ENCODE measurements at regions not wholly inside any gene's neighbourhood (a gene's known extent, or its start where the extent isn't known, plus 50 kb on each side); places are given as distances from the start of the nearest gene placed in this dataset.
A peak's percentile ranks its signal among the peaks of the same experiment; 100 is the strongest.

GRCh38 chr7:41538810-41539724 is 163.8 kb downstream of the INHBA start:
- Histone ChIP-seq H3K27me3 (no peaks in the 10 kb centered on the region), H3K36me3 (no peaks in the 10 kb centered on the region), H3K4me3 (no peak overlapping the region), H3K27ac (no peak overlapping the region), H3K4me1 (no peaks in the 10 kb centered on the region), H3K9me3 (no peaks in the 10 kb centered on the region)
- WGBS, 5 donors = 44 to 58% (median 46%) methylated on average over 8 of the region's 8 CpGs
- TF ChIP-seq POLR2A (IDR thresholded peaks at IDR 0.05) (no peak), EP300 (IDR thresholded peaks at IDR 0.05) (no peak), POLR2AphosphoS5 (IDR thresholded peaks at IDR 0.05) (no peak), CTCF (IDR thresholded peaks at IDR 0.05) (no peak)
- intact Hi-C loops (cut with DNase I; ENCODE audit: low total_unique reads) = no loop called here
- DNase-seq = no peak

- DNase-seq = peak in 1 of 2 donors; percentile 38
- no peak overlapping the region for H3K27ac ChIP-seq
- H3K36me3 ChIP-seq = no peaks in the 10 kb centered on the region
- TF ChIP-seq CTCF (IDR thresholded peaks at IDR 0.05) (no peak), POLR2AphosphoS5 (IDR thresholded peaks at IDR 0.05) (no peak), EP300 (IDR thresholded peaks at IDR 0.05) (no peak), POLR2A (IDR thresholded peaks at IDR 0.05) (no peak)
- intact Hi-C loops (cut with DNase I; ENCODE audit: low total_unique reads) = no loop called here
- WGBS, 5 donors = 79 to 88% (median 84%) methylated on average over 9 of the region's 9 CpGs
- no peaks in the 10 kb centered on the region for H3K27me3 ChIP-seq
- H3K4me3 ChIP-seq = no peak overlapping the region
- no peaks in the 10 kb centered on the region for H3K9me3 ChIP-seq
- H3K4me1 ChIP-seq = no peaks in the 10 kb centered on the region
Measured at GRCh38 chr7:41536873-41537665, 165.8 kb downstream of the INHBA start.

DNA sequence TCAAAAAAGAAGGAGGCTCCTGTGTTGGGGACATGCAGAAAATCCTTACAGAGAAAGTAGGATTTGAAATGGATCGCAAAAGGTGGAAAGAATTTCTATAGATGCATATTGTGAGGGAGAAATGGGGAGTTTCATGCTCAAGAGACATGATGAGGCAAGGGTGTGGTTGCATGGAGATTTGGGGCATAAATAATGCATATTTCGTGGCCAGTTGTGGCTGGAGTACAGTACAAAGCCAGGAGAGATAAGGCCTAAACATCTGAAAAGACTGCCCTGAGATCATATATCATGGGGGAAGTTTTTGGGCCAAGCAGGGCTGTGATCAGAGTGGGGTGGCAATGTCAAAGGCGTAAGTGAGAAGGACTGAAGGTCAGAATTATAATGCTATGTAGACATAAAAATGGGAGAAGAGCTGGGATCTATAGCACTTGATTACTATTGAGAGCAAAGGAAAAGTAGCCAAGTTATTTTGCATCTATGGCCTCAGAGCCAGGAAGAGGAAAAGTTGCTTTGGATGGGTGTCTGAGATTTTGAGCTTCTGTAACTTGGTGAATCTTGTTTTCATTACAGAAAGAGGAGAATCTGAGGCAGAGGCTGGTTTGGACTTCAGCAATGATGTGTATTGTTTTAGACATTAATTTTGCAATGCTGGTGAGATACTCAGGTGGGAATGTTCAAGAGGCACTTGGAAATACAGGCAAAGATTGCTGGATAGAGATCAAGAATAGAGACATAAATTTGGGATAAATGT is 166.6 kb downstream of the INHBA start:
- no peak for DNase-seq
- TF ChIP-seq POLR2AphosphoS5 (IDR thresholded peaks at IDR 0.05) = no peak
- no peak for TF ChIP-seq EP300 (IDR thresholded peaks at IDR 0.05)
- no peak for TF ChIP-seq CTCF (IDR thresholded peaks at IDR 0.05)
- no peak for TF ChIP-seq POLR2A (IDR thresholded peaks at IDR 0.05)
- no peaks in the 10 kb centered on the region for H3K36me3 ChIP-seq
- no peaks in the 10 kb centered on the region for H3K27me3 ChIP-seq
- intact Hi-C loops (cut with DNase I; ENCODE audit: low total_unique reads) = no loop called here
- H3K9me3 ChIP-seq = no peaks in the 10 kb centered on the region
- no peaks in the 10 kb centered on the region for H3K4me1 ChIP-seq
- 63 to 80% (median 74%) methylated on average over 3 of the region's 3 CpGs for WGBS, 5 donors
- H3K4me3 ChIP-seq = no peak overlapping the region
- H3K27ac ChIP-seq = no peak overlapping the region

DNA sequence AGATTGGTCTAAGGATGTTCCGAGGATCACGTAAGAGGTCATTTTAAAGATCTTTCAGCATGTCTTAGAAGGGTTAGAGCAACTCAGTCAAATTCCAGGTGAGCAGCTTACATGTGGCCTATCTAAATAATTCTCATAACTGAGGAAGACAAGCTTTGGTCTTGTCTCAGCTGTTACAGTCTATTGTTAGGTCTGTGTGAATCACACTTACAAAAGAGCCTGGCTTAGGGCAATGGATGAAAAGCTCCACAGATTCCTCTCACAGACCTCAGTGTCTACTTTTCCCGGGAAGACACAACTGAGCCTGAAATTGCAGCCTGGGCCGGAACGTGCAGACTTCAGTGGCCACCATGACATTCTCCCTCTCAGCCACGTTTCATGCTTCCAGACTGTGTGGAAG is 173.1 kb downstream of the INHBA start:
- Histone ChIP-seq H3K36me3 (no peaks in the 10 kb centered on the region), H3K4me1 (no peaks in the 10 kb centered on the region), H3K27ac (no peak overlapping the region), H3K27me3 (no peaks in the 10 kb centered on the region), H3K9me3 (peaks cover 0 to 3% (median 1%) of the 10 kb centered on the region in 4 donors), H3K4me3 (no peak overlapping the region)
- WGBS, 5 donors = 80 to 87% (median 83%) methylated on average over 6 of the region's 6 CpGs
- TF ChIP-seq EP300 (IDR thresholded peaks at IDR 0.05) (no peak), POLR2A (IDR thresholded peaks at IDR 0.05) (no peak)
- intact Hi-C loops (cut with DNase I; ENCODE audit: low total_unique reads) = no loop called here
- no peak for DNase-seq

Data from stomach (tissue), 8 donors.